ENCODE measurements at regions not wholly inside any gene's neighbourhood (a gene's known extent, or its start where the extent isn't known, plus 50 kb on each side); places are given as distances from the start of the nearest gene placed in this dataset.

DNA sequence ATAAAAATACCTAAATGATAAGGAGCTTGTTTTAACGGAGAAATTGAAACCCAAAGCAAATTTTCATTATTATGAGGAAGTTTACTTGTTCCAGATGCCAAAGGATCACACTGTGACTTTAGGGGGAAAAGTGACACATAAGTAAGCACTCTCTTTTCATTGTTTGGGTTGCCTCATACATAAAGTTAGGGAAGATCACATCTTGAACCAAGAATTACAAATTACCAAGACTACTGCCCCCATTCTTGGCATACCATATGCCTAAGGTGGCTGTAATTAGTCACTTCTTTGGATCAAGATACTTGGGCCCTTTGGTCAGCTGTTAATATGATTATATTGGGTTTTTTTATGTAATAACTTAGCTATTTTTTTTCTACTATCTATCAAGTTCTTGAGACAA, 269.0 kb downstream of the COL12A1 start:
- TF ChIP-seq, protein P1, sequence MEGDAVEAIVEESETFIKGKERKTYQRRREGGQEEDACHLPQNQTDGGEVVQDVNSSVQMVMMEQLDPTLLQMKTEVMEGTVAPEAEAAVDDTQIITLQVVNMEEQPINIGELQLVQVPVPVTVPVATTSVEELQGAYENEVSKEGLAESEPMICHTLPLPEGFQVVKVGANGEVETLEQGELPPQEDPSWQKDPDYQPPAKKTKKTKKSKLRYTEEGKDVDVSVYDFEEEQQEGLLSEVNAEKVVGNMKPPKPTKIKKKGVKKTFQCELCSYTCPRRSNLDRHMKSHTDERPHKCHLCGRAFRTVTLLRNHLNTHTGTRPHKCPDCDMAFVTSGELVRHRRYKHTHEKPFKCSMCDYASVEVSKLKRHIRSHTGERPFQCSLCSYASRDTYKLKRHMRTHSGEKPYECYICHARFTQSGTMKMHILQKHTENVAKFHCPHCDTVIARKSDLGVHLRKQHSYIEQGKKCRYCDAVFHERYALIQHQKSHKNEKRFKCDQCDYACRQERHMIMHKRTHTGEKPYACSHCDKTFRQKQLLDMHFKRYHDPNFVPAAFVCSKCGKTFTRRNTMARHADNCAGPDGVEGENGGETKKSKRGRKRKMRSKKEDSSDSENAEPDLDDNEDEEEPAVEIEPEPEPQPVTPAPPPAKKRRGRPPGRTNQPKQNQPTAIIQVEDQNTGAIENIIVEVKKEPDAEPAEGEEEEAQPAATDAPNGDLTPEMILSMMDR (conservative IDR thresholded peaks at IDR 0.05; ENCODE audit: low read length), result no peak
- no peak overlapping the region for H3K4me3 ChIP-seq (ENCODE audit: low read length)
- peak; percentile 92 for DNase-seq (ENCODE audit: low read depth)

DNA sequence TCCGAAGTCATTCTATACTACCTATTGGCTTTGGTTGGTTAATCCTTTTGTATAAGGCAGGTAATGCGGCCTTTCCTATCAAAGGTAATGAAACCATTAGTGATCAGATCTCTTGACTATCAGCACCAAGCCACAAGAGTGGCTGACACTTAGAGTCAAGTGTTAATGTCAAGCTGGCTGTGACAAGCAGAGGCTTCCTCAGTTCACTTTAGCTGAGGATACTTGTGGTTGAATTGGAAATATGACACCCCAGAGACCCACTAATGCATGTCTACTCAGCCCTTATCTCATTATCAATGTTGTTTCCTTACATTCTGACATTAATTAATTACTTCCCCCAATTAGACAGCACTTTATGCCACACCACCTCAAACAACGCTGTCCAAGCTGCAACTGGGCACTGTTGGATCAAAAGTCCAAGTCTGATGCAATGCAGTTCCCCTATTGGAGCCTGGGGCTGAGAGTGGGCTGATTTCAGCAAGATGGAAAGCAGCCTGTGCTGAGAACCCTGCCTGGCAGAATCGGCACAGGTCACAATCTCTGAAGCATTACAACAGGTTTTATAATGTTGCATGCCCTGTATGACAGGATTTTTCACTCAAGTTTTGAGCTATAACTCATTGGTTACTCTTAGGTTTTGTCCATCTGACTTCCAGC, 273.5 kb downstream of the COL12A1 start:
- DNase-seq (ENCODE audit: low read depth), result no peak
- TF ChIP-seq, protein P1 (conservative IDR thresholded peaks at IDR 0.05; ENCODE audit: low read length), result no peak

DNA sequence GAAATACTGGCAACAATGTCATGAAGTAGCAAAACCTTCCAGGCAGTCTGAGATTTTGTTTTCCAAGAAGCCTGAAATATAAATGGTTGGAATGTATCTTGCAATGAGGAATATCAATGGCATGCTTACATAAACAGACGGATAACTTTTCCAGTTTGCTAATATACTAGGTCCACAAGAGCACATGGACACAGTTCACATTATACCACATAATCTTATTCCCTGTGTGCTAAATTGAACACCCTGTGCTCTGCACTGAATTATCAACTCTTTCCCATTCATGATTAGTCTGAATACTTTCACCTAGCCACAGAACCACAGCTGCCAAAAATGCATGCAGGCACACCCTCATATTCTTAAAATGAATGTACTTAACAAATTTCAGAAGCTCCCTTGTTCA, 274.3 kb downstream of the COL12A1 start:
- TF ChIP-seq, protein P1 (conservative IDR thresholded peaks at IDR 0.05; ENCODE audit: low read length), result no peak
- H3K4me3 ChIP-seq (ENCODE audit: low read length), result no peak overlapping the region
- DNase-seq (ENCODE audit: low read depth), result peak; percentile 98

More for the DNA sequence above, 273.5 kb downstream of the COL12A1 start:
- H3K4me3 ChIP-seq (ENCODE audit: low read length), result no peak overlapping the region

DNA sequence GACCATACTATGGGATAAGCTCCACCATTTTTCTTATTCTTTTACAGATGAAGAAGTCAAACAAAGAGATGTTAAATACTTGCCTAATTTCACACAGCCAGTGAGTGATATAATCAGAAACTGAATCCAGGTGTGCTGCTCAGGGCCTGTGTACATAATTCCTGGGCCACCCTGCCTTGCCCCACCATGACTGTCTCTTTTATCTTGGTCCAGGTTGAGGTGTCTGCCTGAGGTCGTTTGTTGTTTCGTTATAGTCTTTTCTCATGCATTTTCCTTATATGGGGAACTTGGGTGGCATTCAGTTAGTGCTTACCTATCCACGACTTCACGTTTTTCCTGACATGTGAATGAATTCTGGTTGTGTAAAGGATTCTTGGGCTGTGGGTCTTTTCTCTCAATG, 277.6 kb downstream of the COL12A1 start:
- H3K4me3 ChIP-seq (ENCODE audit: low read length), result no peak overlapping the region
- TF ChIP-seq, protein P1 (conservative IDR thresholded peaks at IDR 0.05; ENCODE audit: low read length), result no peak
- DNase-seq (ENCODE audit: low read depth), result no peak

DNA sequence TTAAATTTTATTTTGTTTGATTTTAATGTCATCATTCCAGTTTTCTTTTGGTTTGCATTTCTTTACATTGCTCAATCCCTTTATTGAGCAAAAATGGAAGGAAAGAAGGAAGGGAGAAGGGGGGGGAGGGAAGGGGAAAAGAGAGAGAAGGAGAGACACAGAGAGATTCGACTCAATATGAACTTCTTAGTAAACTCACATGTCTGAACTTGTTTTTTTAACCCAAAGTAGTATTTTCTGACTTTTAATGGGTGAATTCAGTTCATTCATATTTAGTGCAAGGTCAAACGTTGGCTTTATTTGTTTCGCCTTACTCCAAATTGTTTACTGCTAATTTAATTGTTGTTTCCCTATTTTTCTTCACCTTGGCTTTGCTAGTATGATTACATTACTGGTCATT, 278.6 kb downstream of the COL12A1 start:
- H3K4me3 ChIP-seq (ENCODE audit: low read length), result no peak overlapping the region
- TF ChIP-seq, protein P1 (conservative IDR thresholded peaks at IDR 0.05; ENCODE audit: low read length), result no peak
- DNase-seq (ENCODE audit: low read depth), result no peak

DNA sequence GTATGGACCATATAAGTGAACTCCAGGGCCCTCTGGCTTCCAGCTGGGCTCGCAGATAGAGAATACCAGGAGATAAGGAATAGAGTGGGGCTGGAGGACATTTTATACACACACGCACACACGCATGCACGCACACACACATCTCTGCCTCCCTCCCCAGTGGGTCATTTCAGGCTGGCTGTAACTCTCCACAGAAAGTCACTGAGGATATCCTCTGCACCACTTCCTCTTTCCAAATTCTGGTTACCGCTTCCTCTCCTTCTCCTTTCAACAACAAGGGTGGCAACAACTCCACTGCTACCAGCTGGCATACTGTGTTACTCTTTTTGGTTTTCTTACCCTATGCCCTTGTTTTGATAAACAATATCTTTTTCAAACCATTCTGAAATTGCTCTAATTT, 280.2 kb downstream of the COL12A1 start:
- TF ChIP-seq, protein P1 (conservative IDR thresholded peaks at IDR 0.05; ENCODE audit: low read length), result no peak
- no peak overlapping the region for H3K4me3 ChIP-seq (ENCODE audit: low read length)
- no peak for DNase-seq (ENCODE audit: low read depth)

DNA sequence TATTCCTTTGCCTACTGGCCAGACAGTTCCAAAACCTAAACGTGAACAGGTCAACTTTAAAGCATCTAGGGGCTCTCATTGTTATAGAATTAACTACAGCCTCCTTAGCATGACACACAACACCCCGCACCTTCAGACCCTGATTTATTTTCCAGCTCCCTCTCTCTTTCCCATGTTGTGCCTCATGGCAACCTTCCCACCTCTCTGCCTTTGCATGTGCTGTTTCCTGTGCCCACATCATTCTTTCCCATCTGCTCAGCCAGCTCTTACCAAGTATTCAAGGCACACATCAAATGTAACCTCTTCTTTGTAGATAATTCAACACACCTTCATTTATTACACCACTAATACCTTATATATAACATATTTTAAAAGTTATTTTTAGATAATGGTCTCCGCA, 291.0 kb downstream of the COL12A1 start:
- DNase-seq (ENCODE audit: low read depth), result no peak
- TF ChIP-seq, protein P1 (conservative IDR thresholded peaks at IDR 0.05; ENCODE audit: low read length), result no peak
- H3K4me3 ChIP-seq (ENCODE audit: low read length), result no peak overlapping the region

Data from AG10803 (cell line).